Upper lobe of left lung (tissue), 4 donors: ENCODE measurements at regions not wholly inside any gene's neighbourhood (a gene's known extent, or its start where the extent isn't known, plus 50 kb on each side); places are given as distances from the start of the nearest gene placed in this dataset.
"Not testable (repeated sequence)": the region's sequence is repeated elsewhere in the genome, so short reads cannot be mapped to it uniquely, and the experiment has no call there.

ENCODE experiments used
- CTCF ChIP-seq, 6 experiments: fragments of 450-650 bp in 4 of 6; fragments of 200-600 bp in 2 of 6; sonication (generic) in 2 of 6; IDR thresholded peaks; one replicate each; pipeline ENCODE4 v1.5.1; 2016 to 2019; ENCODE audit warnings: antibody characterized with exemption in 6 of 6
- EP300 ChIP-seq, 4 donors: sonication (generic); formaldehyde crosslinking; IDR thresholded peaks; one replicate each; pipeline ENCODE4 v1.5.1; 2017; ENCODE audit warnings: antibody characterized with exemption in 4 of 4, control low read depth in 2 of 4
- POLR2A ChIP-seq, 4 donors: fragments of 450-650 bp; IDR thresholded peaks; one replicate each; pipeline ENCODE4 v1.5.1; 2016 to 2017; ENCODE audit warnings: antibody characterized with exemption in 4 of 4, mild to moderate bottlenecking in 2 of 4
- POLR2AphosphoS5 ChIP-seq, 2 donors: sonication (generic); formaldehyde crosslinking; IDR thresholded peaks; one replicate each; pipeline ENCODE4 v1.5.1; 2017; ENCODE audit warnings: antibody characterized with exemption in 2 of 2

- TF ChIP-seq POLR2AphosphoS5, CTCF, POLR2A, EP300 (IDR thresholded peaks at IDR 0.05): not testable (repeated sequence)
These were observed 118.6 kb downstream of the PLG start for GRCh38 chr6:160820661-160821060.
